ENCODE measurements at regions not wholly inside any gene's neighbourhood (a gene's known extent, or its start where the extent isn't known, plus 50 kb on each side); places are given as distances from the start of the nearest gene placed in this dataset.
"Not testable (repeated sequence)": the region's sequence is repeated elsewhere in the genome, so short reads cannot be mapped to it uniquely, and the experiment has no call there.

GRCh38 chr20:12098421-12098820, 180.7 kb downstream of the BTBD3 start:
- no peak overlapping the region for H3K4me3 ChIP-seq (ENCODE audit: low read length)
- no peaks in the 10 kb centered on the region for H3K4me1 ChIP-seq (ENCODE audit: control insufficient read depth, insufficient read depth, low read length)
- no peaks in the 10 kb centered on the region for H3K27me3 ChIP-seq (replicated peaks; ENCODE audit: control insufficient read depth, insufficient read depth, low read length)
- H3K9ac ChIP-seq (ENCODE audit: low read length) = no peak overlapping the region
- no peaks in the 10 kb centered on the region for H3K36me3 ChIP-seq (ENCODE audit: control insufficient read depth, insufficient read depth, low read length, severe bottlenecking)
- no peaks in the 10 kb centered on the region for H3K9me3 ChIP-seq (ENCODE audit: control insufficient read depth, low read length)
- no peak for DNase-seq (ENCODE audit: low read depth)

GRCh38 chr20:12108846-12109245, 191.2 kb downstream of the BTBD3 start:
- Histone ChIP-seq H3K4me1 (ENCODE audit: control insufficient read depth, insufficient read depth, low read length) (no peaks in the 10 kb centered on the region), H3K36me3 (ENCODE audit: control insufficient read depth, insufficient read depth, low read length, severe bottlenecking) (no peaks in the 10 kb centered on the region), H3K27me3 (replicated peaks; ENCODE audit: control insufficient read depth, insufficient read depth, low read length) (no peaks in the 10 kb centered on the region), H3K4me3 (ENCODE audit: low read length) (no peak overlapping the region), H3K9ac (ENCODE audit: low read length) (no peak overlapping the region), H3K9me3 (ENCODE audit: control insufficient read depth, low read length) (peaks cover 12% of the 10 kb centered on the region)
- no peak for DNase-seq (ENCODE audit: low read depth)

DNA sequence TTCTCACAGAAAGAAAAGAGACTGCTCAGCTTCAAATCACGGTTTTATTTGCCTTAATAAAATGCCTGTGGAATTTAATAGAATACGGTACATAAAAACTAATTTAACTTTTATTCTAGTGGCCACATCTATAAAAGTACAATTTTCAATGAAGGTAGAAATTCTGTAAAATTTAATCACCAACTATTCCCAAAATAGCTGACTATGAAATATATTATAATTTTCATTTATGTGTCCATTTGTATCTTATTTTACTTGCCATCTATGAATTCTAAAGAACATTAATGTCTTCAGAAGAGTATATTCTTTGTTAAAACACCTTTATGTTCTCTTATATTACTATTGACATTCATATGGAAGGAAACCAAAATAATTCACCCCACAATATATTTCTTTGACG, 192.6 kb downstream of the BTBD3 start:
- no peak for DNase-seq (ENCODE audit: low read depth)
- no peak overlapping the region for H3K9ac ChIP-seq (ENCODE audit: low read length)
- no peaks in the 10 kb centered on the region for H3K4me1 ChIP-seq (ENCODE audit: control insufficient read depth, insufficient read depth, low read length)
- H3K36me3 ChIP-seq (ENCODE audit: control insufficient read depth, insufficient read depth, low read length, severe bottlenecking) = no peaks in the 10 kb centered on the region
- no peak overlapping the region for H3K4me3 ChIP-seq (ENCODE audit: low read length)
- H3K27me3 ChIP-seq (replicated peaks; ENCODE audit: control insufficient read depth, insufficient read depth, low read length) = no peaks in the 10 kb centered on the region
- H3K9me3 ChIP-seq (ENCODE audit: control insufficient read depth, low read length) = peaks cover 12% of the 10 kb centered on the region

DNA sequence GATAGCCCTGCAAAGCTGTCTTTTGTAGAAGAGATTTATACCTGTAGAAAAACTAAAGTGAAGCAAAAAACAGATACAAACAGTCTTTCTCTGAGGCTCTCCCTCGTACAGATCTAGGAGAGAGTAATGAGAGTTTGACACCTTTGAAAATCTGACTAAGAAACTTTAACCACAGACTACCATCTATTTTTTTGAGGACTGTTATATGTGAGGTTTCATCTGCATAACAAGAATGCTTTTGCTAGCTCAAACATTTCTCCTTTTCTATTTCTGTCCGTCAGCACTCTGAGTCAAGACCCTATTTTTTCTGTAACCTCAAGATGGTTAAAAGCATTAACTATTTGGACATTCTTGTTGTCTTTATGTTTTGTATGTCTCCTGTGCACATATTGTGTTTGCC, 193.0 kb downstream of the BTBD3 start:
- H3K36me3 ChIP-seq (ENCODE audit: control insufficient read depth, insufficient read depth, low read length, severe bottlenecking) = no peaks in the 10 kb centered on the region
- no peak for DNase-seq (ENCODE audit: low read depth)
- H3K4me1 ChIP-seq (ENCODE audit: control insufficient read depth, insufficient read depth, low read length) = no peaks in the 10 kb centered on the region
- no peaks in the 10 kb centered on the region for H3K27me3 ChIP-seq (replicated peaks; ENCODE audit: control insufficient read depth, insufficient read depth, low read length)
- peaks cover 12% of the 10 kb centered on the region for H3K9me3 ChIP-seq (ENCODE audit: control insufficient read depth, low read length)
- H3K9ac ChIP-seq (ENCODE audit: low read length) = no peak overlapping the region
- no peak overlapping the region for H3K4me3 ChIP-seq (ENCODE audit: low read length)

DNA sequence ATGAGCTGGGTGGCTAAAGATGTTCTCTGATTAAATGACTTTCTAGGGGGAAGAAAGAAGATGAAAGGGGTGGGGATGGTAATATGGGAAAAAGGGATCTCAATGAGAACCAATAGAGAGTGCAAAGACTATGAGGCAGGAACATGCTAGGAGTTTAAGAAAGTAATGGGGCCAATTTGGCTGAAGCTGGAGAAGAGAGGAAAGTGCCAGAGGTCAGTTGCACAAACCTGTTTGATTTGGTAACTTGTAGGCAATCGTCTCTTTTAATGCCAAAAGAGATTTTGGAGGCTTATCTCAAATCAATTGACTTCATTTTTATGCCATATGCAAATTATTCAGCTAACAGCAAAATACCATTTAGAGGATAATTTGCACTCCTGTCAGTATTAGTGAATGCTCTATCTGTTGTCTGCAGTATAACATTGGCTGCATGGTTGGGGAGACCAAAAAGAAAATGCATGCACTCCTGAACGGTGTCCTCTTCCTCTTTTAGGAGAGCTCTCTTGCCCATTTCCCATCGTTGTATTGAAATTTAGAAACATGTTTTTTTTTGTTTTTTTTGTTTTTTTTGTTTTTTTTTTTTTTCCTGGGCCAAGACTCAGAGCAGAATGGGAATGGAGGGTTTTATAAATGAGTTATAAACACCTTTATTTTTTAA, 193.9 kb downstream of the BTBD3 start:
- Histone ChIP-seq H3K9ac (ENCODE audit: low read length) (no peak overlapping the region), H3K9me3 (ENCODE audit: control insufficient read depth, low read length) (peaks cover 7% of the 10 kb centered on the region), H3K4me1 (ENCODE audit: control insufficient read depth, insufficient read depth, low read length) (no peaks in the 10 kb centered on the region), H3K27me3 (replicated peaks; ENCODE audit: control insufficient read depth, insufficient read depth, low read length) (no peaks in the 10 kb centered on the region), H3K4me3 (ENCODE audit: low read length) (no peak overlapping the region), H3K36me3 (ENCODE audit: control insufficient read depth, insufficient read depth, low read length, severe bottlenecking) (no peaks in the 10 kb centered on the region)
- DNase-seq (ENCODE audit: low read depth) = no peak

DNA sequence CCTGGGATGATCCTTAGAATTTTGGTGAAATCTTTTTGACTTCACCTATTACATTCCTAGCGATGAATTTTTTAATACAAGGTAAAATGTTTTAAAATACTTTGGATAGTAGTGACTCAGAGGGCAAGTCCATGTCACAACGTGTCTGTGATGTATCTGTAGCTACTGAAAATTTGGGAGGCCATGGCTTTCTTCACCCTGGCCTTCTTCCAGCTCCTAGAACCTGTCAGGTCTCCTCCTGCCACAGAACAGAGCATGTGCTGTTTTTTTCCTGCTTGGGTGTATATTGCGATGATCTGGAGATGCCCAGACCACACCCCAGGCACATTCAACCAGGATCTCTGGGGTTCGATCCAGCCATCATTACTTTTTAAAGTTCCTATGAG, 194.4 kb downstream of the BTBD3 start:
- no peak overlapping the region for H3K9ac ChIP-seq (ENCODE audit: low read length)
- peaks cover 4% of the 10 kb centered on the region for H3K9me3 ChIP-seq (ENCODE audit: control insufficient read depth, low read length)
- no peak for DNase-seq (ENCODE audit: low read depth)
- no peaks in the 10 kb centered on the region for H3K27me3 ChIP-seq (replicated peaks; ENCODE audit: control insufficient read depth, insufficient read depth, low read length)
- no peaks in the 10 kb centered on the region for H3K4me1 ChIP-seq (ENCODE audit: control insufficient read depth, insufficient read depth, low read length)
- no peaks in the 10 kb centered on the region for H3K36me3 ChIP-seq (ENCODE audit: control insufficient read depth, insufficient read depth, low read length, severe bottlenecking)
- no peak overlapping the region for H3K4me3 ChIP-seq (ENCODE audit: low read length)

DNA sequence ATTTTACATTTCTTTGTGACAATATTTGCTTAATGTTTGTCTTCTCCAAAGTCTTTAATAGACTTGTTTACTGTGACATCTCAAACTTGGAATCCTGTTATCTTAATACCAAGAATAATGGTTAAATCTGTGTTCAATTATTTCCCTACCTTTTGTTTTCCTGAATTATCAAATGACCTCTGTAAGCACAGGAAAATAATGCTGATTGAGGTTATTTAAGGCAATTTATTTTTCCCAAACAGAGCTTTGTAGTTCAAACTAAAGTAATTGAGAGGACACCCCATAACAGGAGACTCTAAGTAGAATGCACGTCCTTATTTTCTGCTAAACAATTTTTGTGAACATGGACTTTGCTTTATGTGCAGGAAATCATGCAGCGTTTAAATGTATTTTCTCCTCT, 195.0 kb downstream of the BTBD3 start:
- no peak overlapping the region for H3K4me3 ChIP-seq (ENCODE audit: low read length)
- no peaks in the 10 kb centered on the region for H3K27me3 ChIP-seq (replicated peaks; ENCODE audit: control insufficient read depth, insufficient read depth, low read length)
- H3K4me1 ChIP-seq (ENCODE audit: control insufficient read depth, insufficient read depth, low read length) = no peaks in the 10 kb centered on the region
- no peaks in the 10 kb centered on the region for H3K36me3 ChIP-seq (ENCODE audit: control insufficient read depth, insufficient read depth, low read length, severe bottlenecking)
- H3K9me3 ChIP-seq (ENCODE audit: control insufficient read depth, low read length) = no peaks in the 10 kb centered on the region
- no peak for DNase-seq (ENCODE audit: low read depth)
- H3K9ac ChIP-seq (ENCODE audit: low read length) = no peak overlapping the region

- no peaks in the 10 kb centered on the region for H3K36me3 ChIP-seq (ENCODE audit: control insufficient read depth, insufficient read depth, low read length, severe bottlenecking)
- no peaks in the 10 kb centered on the region for H3K27me3 ChIP-seq (replicated peaks; ENCODE audit: control insufficient read depth, insufficient read depth, low read length)
- H3K4me1 ChIP-seq (ENCODE audit: control insufficient read depth, insufficient read depth, low read length) = no peaks in the 10 kb centered on the region
- no peak for DNase-seq (ENCODE audit: low read depth)
- no peak overlapping the region for H3K4me3 ChIP-seq (ENCODE audit: low read length)
- no peaks in the 10 kb centered on the region for H3K9me3 ChIP-seq (ENCODE audit: control insufficient read depth, low read length)
- no peak overlapping the region for H3K9ac ChIP-seq (ENCODE audit: low read length)
These were observed 195.4 kb downstream of the BTBD3 start for GRCh38 chr20:12113075-12113467.

DNA sequence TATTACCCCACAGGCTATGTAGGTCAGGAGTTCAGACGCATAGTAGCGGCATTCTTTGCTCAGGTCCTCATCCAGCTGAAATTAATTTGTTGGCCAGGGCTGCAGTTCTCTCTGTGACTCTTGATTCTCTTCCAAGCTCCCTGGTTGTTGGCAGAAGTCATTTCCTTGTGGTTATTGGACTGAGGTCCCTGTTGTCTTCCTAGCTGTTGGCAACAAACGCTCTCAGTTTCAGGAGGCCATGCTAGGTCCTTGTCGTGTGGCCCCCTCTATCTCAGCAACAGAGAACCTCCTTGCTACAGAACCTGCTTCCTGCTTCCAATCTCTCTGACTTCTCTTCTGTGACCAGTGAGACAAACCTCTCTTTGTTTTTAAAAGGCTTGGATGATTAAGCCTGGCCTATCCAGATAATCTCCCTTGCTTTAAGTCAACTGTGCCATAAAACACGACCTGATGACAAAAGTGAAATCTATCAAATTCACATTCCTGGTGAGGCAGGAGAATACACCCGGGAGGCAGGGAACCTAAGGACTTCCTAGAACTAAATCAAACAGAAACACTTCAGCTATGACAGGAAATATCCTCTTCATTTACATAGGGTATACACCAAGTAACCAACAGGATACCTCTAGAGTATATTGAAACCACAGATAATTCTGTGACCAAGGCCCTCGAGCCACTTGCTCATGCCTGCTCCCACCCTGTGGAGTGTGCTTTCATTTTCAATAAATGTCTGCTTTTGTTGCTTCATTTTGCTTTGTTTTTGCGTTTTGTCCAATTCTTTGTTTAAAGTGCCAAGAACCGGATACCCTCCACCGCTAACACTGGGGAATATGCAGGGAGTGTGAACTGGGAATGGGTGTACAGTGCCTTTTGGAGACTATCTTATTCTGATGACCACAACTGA, 196.0 kb downstream of the BTBD3 start:
- Histone ChIP-seq H3K9me3 (ENCODE audit: control insufficient read depth, low read length) (no peaks in the 10 kb centered on the region), H3K27me3 (replicated peaks; ENCODE audit: control insufficient read depth, insufficient read depth, low read length) (no peaks in the 10 kb centered on the region), H3K4me3 (ENCODE audit: low read length) (no peak overlapping the region), H3K36me3 (ENCODE audit: control insufficient read depth, insufficient read depth, low read length, severe bottlenecking) (no peaks in the 10 kb centered on the region), H3K4me1 (ENCODE audit: control insufficient read depth, insufficient read depth, low read length) (no peaks in the 10 kb centered on the region), H3K9ac (ENCODE audit: low read length) (no peak overlapping the region)
- DNase-seq (ENCODE audit: low read depth) = peak; percentile 12

- not testable (repeated sequence) for H3K9me3 ChIP-seq (ENCODE audit: control insufficient read depth, low read length); H3K36me3 ChIP-seq (ENCODE audit: control insufficient read depth, insufficient read depth, low read length, severe bottlenecking); H3K4me3 ChIP-seq (ENCODE audit: low read length); H3K9ac ChIP-seq (ENCODE audit: low read length); DNase-seq (ENCODE audit: low read depth); H3K4me1 ChIP-seq (ENCODE audit: control insufficient read depth, insufficient read depth, low read length); H3K27me3 ChIP-seq (replicated peaks; ENCODE audit: control insufficient read depth, insufficient read depth, low read length)
These were observed 211.4 kb downstream of the BTBD3 start for GRCh38 chr20:12129114-12129513.

GRCh38 chr20:12129532-12129931, 211.8 kb downstream of the BTBD3 start:
- H3K36me3 ChIP-seq (ENCODE audit: control insufficient read depth, insufficient read depth, low read length, severe bottlenecking); H3K9ac ChIP-seq (ENCODE audit: low read length); H3K4me3 ChIP-seq (ENCODE audit: low read length); H3K9me3 ChIP-seq (ENCODE audit: control insufficient read depth, low read length); H3K4me1 ChIP-seq (ENCODE audit: control insufficient read depth, insufficient read depth, low read length); H3K27me3 ChIP-seq (replicated peaks; ENCODE audit: control insufficient read depth, insufficient read depth, low read length); DNase-seq (ENCODE audit: low read depth): not testable (repeated sequence)

Data from adipocyte (in vitro differentiated cells).